Sigmoid colon (tissue), 4 donors: ENCODE measurements at regions not wholly inside any gene's neighbourhood (a gene's known extent, or its start where the extent isn't known, plus 50 kb on each side); places are given as distances from the start of the nearest gene placed in this dataset.

Experiments used
- POLR2AphosphoS5 ChIP-seq, 4 donors: sonication (generic); formaldehyde crosslinking; IDR thresholded peaks; one replicate each; pipeline ENCODE4 v1.6.1; 2017; ENCODE audit warnings: antibody characterized with exemption in 4 of 4
- TF ChIP-seq, protein P1 (sequence below), 4 experiments: fragments of 450-650 bp in 3 of 4; fragments of 200-600 bp in 1 of 4; IDR thresholded peaks; one replicate each; pipeline ENCODE4 v1.5.1; 2016 to 2019; ENCODE audit warnings: antibody characterized with exemption in 4 of 4, mild to moderate bottlenecking in 3 of 4, moderate library complexity in 2 of 4

DNA sequence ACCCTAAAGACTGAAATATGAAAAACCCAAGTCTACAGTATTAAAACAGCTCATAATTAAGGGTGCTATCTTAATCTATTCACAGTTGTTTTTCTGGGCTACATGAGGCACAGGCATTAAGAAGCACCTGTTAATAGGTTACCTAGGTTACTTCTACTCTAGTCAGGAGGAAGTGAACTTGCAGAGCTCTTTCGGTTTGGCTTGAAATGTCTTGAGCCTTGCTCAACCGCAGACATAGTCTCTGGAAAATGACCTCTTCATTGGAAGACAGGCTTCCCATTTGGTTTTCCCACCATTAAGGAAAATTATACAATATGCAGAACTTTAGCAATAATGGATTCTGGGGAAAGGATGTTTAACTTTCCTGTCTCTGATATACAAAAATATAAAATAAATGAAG is 142.3 kb upstream of the KCNJ3 start:
- TF ChIP-seq, protein P1, sequence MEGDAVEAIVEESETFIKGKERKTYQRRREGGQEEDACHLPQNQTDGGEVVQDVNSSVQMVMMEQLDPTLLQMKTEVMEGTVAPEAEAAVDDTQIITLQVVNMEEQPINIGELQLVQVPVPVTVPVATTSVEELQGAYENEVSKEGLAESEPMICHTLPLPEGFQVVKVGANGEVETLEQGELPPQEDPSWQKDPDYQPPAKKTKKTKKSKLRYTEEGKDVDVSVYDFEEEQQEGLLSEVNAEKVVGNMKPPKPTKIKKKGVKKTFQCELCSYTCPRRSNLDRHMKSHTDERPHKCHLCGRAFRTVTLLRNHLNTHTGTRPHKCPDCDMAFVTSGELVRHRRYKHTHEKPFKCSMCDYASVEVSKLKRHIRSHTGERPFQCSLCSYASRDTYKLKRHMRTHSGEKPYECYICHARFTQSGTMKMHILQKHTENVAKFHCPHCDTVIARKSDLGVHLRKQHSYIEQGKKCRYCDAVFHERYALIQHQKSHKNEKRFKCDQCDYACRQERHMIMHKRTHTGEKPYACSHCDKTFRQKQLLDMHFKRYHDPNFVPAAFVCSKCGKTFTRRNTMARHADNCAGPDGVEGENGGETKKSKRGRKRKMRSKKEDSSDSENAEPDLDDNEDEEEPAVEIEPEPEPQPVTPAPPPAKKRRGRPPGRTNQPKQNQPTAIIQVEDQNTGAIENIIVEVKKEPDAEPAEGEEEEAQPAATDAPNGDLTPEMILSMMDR (IDR thresholded peaks at IDR 0.05) = no peak
- TF ChIP-seq POLR2AphosphoS5 (IDR thresholded peaks at IDR 0.05) = no peak
